Upper lobe of left lung (tissue), 6 donors: ENCODE measurements at regions not wholly inside any gene's neighbourhood (a gene's known extent, or its start where the extent isn't known, plus 50 kb on each side); places are given as distances from the start of the nearest gene placed in this dataset.

Source experiments
- ATAC-seq, 2 donors: fragments of 200-7000 bp; cut with Tn5 transposase; one replicate each; pipeline ENCODE4 v1.9.1; 2022; ENCODE audit warnings: mild to moderate bottlenecking in 2 of 2, moderate library complexity in 2 of 2; ENCODE audit not compliant: low FRiP score in 2 of 2
- DNase-seq, 2 donors: peaks; one replicate each; pipeline ENCODE4 v3.0.0-alpha.2; 2019 to 2020
- H3K27ac ChIP-seq, 4 donors: fragments of 200-600 bp; sonication (generic); one replicate each; pipeline ENCODE4 v1.5.1; 2016 to 2019
- H3K27me3 ChIP-seq, 4 donors: fragments of 200-600 bp; sonication (generic); one replicate each; pipeline ENCODE4 v1.5.1; 2017 to 2019
- H3K36me3 ChIP-seq, 4 donors: fragments of 200-600 bp; sonication (generic); one replicate each; pipeline ENCODE4 v1.5.1; 2016 to 2019
- H3K4me1 ChIP-seq, 4 donors: fragments of 200-600 bp; sonication (generic); one replicate each; pipeline ENCODE4 v1.5.1; 2018 to 2019
- H3K4me3 ChIP-seq, 4 donors: fragments of 200-600 bp; sonication (generic); one replicate each; pipeline ENCODE4 v1.5.1; 2017 to 2019; ENCODE audit warnings: mild to moderate bottlenecking in 2 of 4, moderate library complexity in 1 of 4
- H3K9me3 ChIP-seq, 4 donors: fragments of 200-600 bp; sonication (generic); one replicate each; pipeline ENCODE4 v1.5.1; 2018 to 2019
- EP300 ChIP-seq, 4 donors: sonication (generic); formaldehyde crosslinking; IDR thresholded peaks; one replicate each; pipeline ENCODE4 v1.5.1; 2017; ENCODE audit warnings: antibody characterized with exemption in 4 of 4, control low read depth in 2 of 4
- POLR2A ChIP-seq, 4 donors: fragments of 450-650 bp; IDR thresholded peaks; one replicate each; pipeline ENCODE4 v1.5.1; 2016 to 2017; ENCODE audit warnings: antibody characterized with exemption in 4 of 4, mild to moderate bottlenecking in 2 of 4
- POLR2AphosphoS5 ChIP-seq, 2 donors: sonication (generic); formaldehyde crosslinking; IDR thresholded peaks; one replicate each; pipeline ENCODE4 v1.5.1; 2017; ENCODE audit warnings: antibody characterized with exemption in 2 of 2
- WGBS, 2 donors: methylation state at CpG; one replicate each; pipeline ENCODE4 v1.1.5; 2017 to 2018; 5-methylcytosine and 5-hydroxymethylcytosine counted together
- TF ChIP-seq, protein P1 (sequence below), 6 experiments: fragments of 450-650 bp in 4 of 6; fragments of 200-600 bp in 2 of 6; sonication (generic) in 2 of 6; IDR thresholded peaks; one replicate each; pipeline ENCODE4 v1.5.1; 2016 to 2019; ENCODE audit warnings: antibody characterized with exemption in 6 of 6
- donor health status: DM: no; HTN: no; CAD: no; lungs with moderate emphysema.
- donor health status: DM: no; HTN: yes; CAD: no; lungs with severe emphysema.

DNA sequence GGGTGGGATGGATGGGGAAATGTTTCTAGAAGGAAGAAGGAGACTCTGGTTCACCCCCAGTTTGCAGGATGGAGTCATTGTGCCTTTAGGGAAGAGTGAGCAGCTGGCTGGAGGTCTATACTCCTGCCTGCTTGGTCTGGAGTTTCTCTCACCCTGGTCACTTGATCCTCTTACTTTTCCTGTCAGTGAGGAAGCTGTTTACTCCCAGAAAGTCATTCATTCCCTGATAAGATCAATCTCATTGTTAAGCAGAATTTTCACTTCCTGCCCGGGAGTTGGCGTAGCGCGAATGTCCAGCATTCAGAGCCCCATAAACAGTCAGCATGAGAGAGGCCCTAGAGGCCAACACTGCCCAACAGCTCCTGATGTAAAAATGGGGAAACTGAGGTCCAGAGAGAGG is 70.4 kb upstream of the SIRPA start:
- Histone ChIP-seq H3K27ac (peak overlapping the region in 3 of 4 donors; percentile 37 to 69 (median 64)), H3K4me1 (peaks cover 3 to 22% (median 15%) of the 10 kb centered on the region in 4 donors), H3K27me3 (no peaks in the 10 kb centered on the region), H3K9me3 (peaks cover 0 to 23% (median 6%) of the 10 kb centered on the region in 4 donors), H3K36me3 (no peaks in the 10 kb centered on the region), H3K4me3 (no peak overlapping the region)
- 44 to 54% methylated on average over 4 of the region's 4 CpGs for WGBS, 2 donors
- TF ChIP-seq EP300 (IDR thresholded peaks at IDR 0.05) (no peak), POLR2AphosphoS5 (IDR thresholded peaks at IDR 0.05) (no peak), POLR2A (IDR thresholded peaks at IDR 0.05) (no peak)
- TF ChIP-seq, protein P1, sequence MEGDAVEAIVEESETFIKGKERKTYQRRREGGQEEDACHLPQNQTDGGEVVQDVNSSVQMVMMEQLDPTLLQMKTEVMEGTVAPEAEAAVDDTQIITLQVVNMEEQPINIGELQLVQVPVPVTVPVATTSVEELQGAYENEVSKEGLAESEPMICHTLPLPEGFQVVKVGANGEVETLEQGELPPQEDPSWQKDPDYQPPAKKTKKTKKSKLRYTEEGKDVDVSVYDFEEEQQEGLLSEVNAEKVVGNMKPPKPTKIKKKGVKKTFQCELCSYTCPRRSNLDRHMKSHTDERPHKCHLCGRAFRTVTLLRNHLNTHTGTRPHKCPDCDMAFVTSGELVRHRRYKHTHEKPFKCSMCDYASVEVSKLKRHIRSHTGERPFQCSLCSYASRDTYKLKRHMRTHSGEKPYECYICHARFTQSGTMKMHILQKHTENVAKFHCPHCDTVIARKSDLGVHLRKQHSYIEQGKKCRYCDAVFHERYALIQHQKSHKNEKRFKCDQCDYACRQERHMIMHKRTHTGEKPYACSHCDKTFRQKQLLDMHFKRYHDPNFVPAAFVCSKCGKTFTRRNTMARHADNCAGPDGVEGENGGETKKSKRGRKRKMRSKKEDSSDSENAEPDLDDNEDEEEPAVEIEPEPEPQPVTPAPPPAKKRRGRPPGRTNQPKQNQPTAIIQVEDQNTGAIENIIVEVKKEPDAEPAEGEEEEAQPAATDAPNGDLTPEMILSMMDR (IDR thresholded peaks at IDR 0.05) = no peak
- ATAC-seq = no peak
- DNase-seq = no peak

- TF ChIP-seq POLR2A (IDR thresholded peaks at IDR 0.05) (no peak), POLR2AphosphoS5 (IDR thresholded peaks at IDR 0.05) (peak in 1 of 2 donors; percentile 24), EP300 (IDR thresholded peaks at IDR 0.05) (no peak)
- TF ChIP-seq, protein P1 (IDR thresholded peaks at IDR 0.05) = no peak
- peaks cover 0 to 23% (median 6%) of the 10 kb centered on the region in 4 donors for H3K9me3 ChIP-seq
- no peaks in the 10 kb centered on the region for H3K36me3 ChIP-seq
- ATAC-seq (peak in 1 of 2 donors; percentile 31), DNase-seq (peak in 1 of 2 donors; percentile 57)
- H3K27me3 ChIP-seq = no peaks in the 10 kb centered on the region
- no peak overlapping the region for H3K4me3 ChIP-seq
- peaks cover 7 to 18% (median 13%) of the 10 kb centered on the region in 4 donors for H3K4me1 ChIP-seq
- peak overlapping the region; percentile 37 to 69 (median 60) for H3K27ac ChIP-seq
Measured at GRCh38 chr20:1824181-1824580, 71.0 kb upstream of the SIRPA start.

- no peak for DNase-seq
- peaks cover 7 to 21% (median 13%) of the 10 kb centered on the region in 4 donors for H3K4me1 ChIP-seq
- H3K36me3 ChIP-seq = no peaks in the 10 kb centered on the region
- no peak for TF ChIP-seq EP300 (IDR thresholded peaks at IDR 0.05)
- TF ChIP-seq, protein P1 (IDR thresholded peaks at IDR 0.05) = no peak
- TF ChIP-seq POLR2AphosphoS5 (IDR thresholded peaks at IDR 0.05) = no peak
- TF ChIP-seq POLR2A (IDR thresholded peaks at IDR 0.05) = no peak
- no peaks in the 10 kb centered on the region for H3K27me3 ChIP-seq
- WGBS, 2 donors = 71 to 81% methylated on average over 3 to 5 of the region's 5 CpGs
- peaks cover 0 to 23% (median 6%) of the 10 kb centered on the region in 4 donors for H3K9me3 ChIP-seq
- H3K4me3 ChIP-seq = no peak overlapping the region
- ATAC-seq = no peak
- peak overlapping the region; percentile 55 to 69 (median 64) for H3K27ac ChIP-seq
Measured at GRCh38 chr20:1823450-1823844, 71.8 kb upstream of the SIRPA start.

- TF ChIP-seq EP300 (IDR thresholded peaks at IDR 0.05) (no peak), POLR2AphosphoS5 (IDR thresholded peaks at IDR 0.05) (no peak), POLR2A (IDR thresholded peaks at IDR 0.05) (no peak)
- TF ChIP-seq, protein P1 (IDR thresholded peaks at IDR 0.05) = no peak
Measured at GRCh38 chr20:1822564-1823449, 72.4 kb upstream of the SIRPA start.

More at GRCh38 chr20:1822564-1823449, 72.4 kb upstream of the SIRPA start:
- ATAC-seq (no peak), DNase-seq (no peak)
- Histone ChIP-seq H3K4me3 (no peak overlapping the region), H3K36me3 (no peaks in the 10 kb centered on the region), H3K9me3 (peaks cover 0 to 23% (median 6%) of the 10 kb centered on the region in 4 donors), H3K27me3 (no peaks in the 10 kb centered on the region), H3K27ac (peak overlapping the region; percentile 55 to 69 (median 64)), H3K4me1 (peaks cover 9 to 22% (median 11%) of the 10 kb centered on the region in 4 donors)
- WGBS, 2 donors = 87% methylated on average over 4 of the region's 4 CpGs
